SU-DHL-6 (cell line): ENCODE measurements at regions not wholly inside any gene's neighbourhood (a gene's known extent, or its start where the extent isn't known, plus 50 kb on each side); places are given as distances from the start of the nearest gene placed in this dataset.
"Not testable (repeated sequence)": the region's sequence is repeated elsewhere in the genome, so short reads cannot be mapped to it uniquely, and the experiment has no call there.

Experiments
- H2AFZ ChIP-seq: fragments of 200-600 bp; sonication (generic); 2 replicates; pipeline ENCODE4 v1.6.1; 2014; ENCODE audit warnings: low read depth, mild to moderate bottlenecking, moderate library complexity, mixed read lengths, antibody characterized with exemption, low read length; ENCODE audit not compliant: severe bottlenecking
- H3F3A ChIP-seq: fragments of 200-600 bp; shearing (Covaris generic); 2 replicates; pipeline ENCODE4 v1.6.0; 2016; ENCODE audit warnings: antibody characterized with exemption, mild to moderate bottlenecking; ENCODE audit not compliant: insufficient read depth
- H3K27ac ChIP-seq: fragments of 200-600 bp; sonication (generic); 2 replicates; pipeline ENCODE4 v1.5.1; 2016; ENCODE audit warnings: low read depth, mild to moderate bottlenecking, low read length, moderate library complexity, mixed read lengths
- H3K27me3 ChIP-seq: fragments of 200-600 bp; sonication (generic), shearing (Covaris generic); 2 replicates; pipeline ENCODE4 v1.6.0; 2014; ENCODE audit warnings: mild to moderate bottlenecking, low read length
- H3K36me3 ChIP-seq: fragments of 200-600 bp; sonication (generic); 2 replicates; pipeline ENCODE4 v1.6.1; 2014; ENCODE audit warnings: mild to moderate bottlenecking, low read length, mixed read lengths
- H3K4me2 ChIP-seq: fragments of 300-600, 200-600 bp; shearing (Covaris generic), sonication (generic); 2 replicates; pipeline ENCODE4 v1.6.0; 2014; ENCODE audit warnings: low read length, low read depth, mild to moderate bottlenecking; ENCODE audit not compliant: poor library complexity, severe bottlenecking
- H3K4me3 ChIP-seq: fragments of 200-600 bp; sonication (generic); 2 replicates; pipeline ENCODE4 v1.5.1; 2014; ENCODE audit warnings: antibody characterized with exemption, low read length, mild to moderate bottlenecking, mixed read lengths; ENCODE audit not compliant: insufficient read depth, poor library complexity, severe bottlenecking
- H3K79me2 ChIP-seq: fragments of 200-600 bp; sonication (generic); 2 replicates; pipeline ENCODE4 v1.6.1; 2014; ENCODE audit warnings: mild to moderate bottlenecking, low read length, moderate library complexity; ENCODE audit not compliant: insufficient read depth
- H3K9ac ChIP-seq: fragments of 200-600 bp; sonication (generic); 2 replicates; pipeline ENCODE4 v1.7.0; 2014; ENCODE audit warnings: mild to moderate bottlenecking, low read length
- H3K9me2 ChIP-seq: fragments of 200-600 bp; sonication (generic); replicated peaks from 2 replicates; pipeline ENCODE4 v1.6.1; 2014; ENCODE audit warnings: low read length; ENCODE audit not compliant: insufficient read depth
- H3K9me3 ChIP-seq: fragments of 200-600 bp; sonication (generic); 2 replicates; pipeline ENCODE4 v1.6.1; 2014; ENCODE audit warnings: low read length, mixed read lengths; ENCODE audit not compliant: insufficient read depth
- H4K20me1 ChIP-seq: fragments of 200-600 bp; sonication (generic); 2 replicates; pipeline ENCODE4 v1.6.1; 2014; ENCODE audit warnings: low read depth, mild to moderate bottlenecking, antibody characterized with exemption, low read length, moderate library complexity, mixed read lengths
- CTCF ChIP-seq: fragments of 200-600 bp; sonication (generic); IDR thresholded peaks from one replicate; pipeline ENCODE4 v1.5.1; 2017; ENCODE audit warnings: antibody characterized with exemption, mild to moderate bottlenecking, low read length, moderate library complexity; ENCODE audit not compliant: insufficient read depth, poor library complexity, severe bottlenecking
- EZH2phosphoT487 ChIP-seq: fragments of 200-600 bp; sonication (generic), shearing (Covaris generic); conservative IDR thresholded peaks from 2 replicates; pipeline ENCODE4 v1.6.1; 2018; ENCODE audit warnings: mild to moderate bottlenecking, antibody characterized with exemption, low read length, moderate library complexity, mixed read lengths

GRCh38 chr7:131625817-131626372 is 69.5 kb upstream of the PODXL start:
- H3K79me2 ChIP-seq, result no peaks in the 10 kb centered on the region
- no peak overlapping the region for H3K9ac ChIP-seq
- no peak overlapping the region for H3K4me2 ChIP-seq
- no peaks in the 10 kb centered on the region for H3F3A ChIP-seq
- H2AFZ ChIP-seq, result no peak overlapping the region
- H3K27me3 ChIP-seq, result no peaks in the 10 kb centered on the region
- TF ChIP-seq CTCF (no peak), EZH2phosphoT487 (no peak)
- no peaks in the 10 kb centered on the region for H3K9me2 ChIP-seq
- H3K9me3 ChIP-seq, result no peaks in the 10 kb centered on the region
- H3K4me3 ChIP-seq, result no peak overlapping the region
- H3K36me3 ChIP-seq, result no peaks in the 10 kb centered on the region
- H3K27ac ChIP-seq, result no peak overlapping the region
- H4K20me1 ChIP-seq, result no peaks in the 10 kb centered on the region

- not testable (repeated sequence) for H3K27me3 ChIP-seq, H4K20me1 ChIP-seq, H3K9me3 ChIP-seq, H3K79me2 ChIP-seq, H3K9ac ChIP-seq, H2AFZ ChIP-seq, H3K4me2 ChIP-seq, H3K9me2 ChIP-seq, H3K27ac ChIP-seq, H3F3A ChIP-seq, H3K4me3 ChIP-seq, H3K36me3 ChIP-seq
These were observed 68.9 kb upstream of the PODXL start for GRCh38 chr7:131625345-131625744.

GRCh38 chr7:131624536-131624935 is 68.1 kb upstream of the PODXL start:
- Histone ChIP-seq H3K9me3 (no peaks in the 10 kb centered on the region), H2AFZ (no peak overlapping the region), H3K9me2 (no peaks in the 10 kb centered on the region), H3K4me3 (no peak overlapping the region), H3K4me2 (no peak overlapping the region), H3F3A (no peaks in the 10 kb centered on the region), H4K20me1 (no peaks in the 10 kb centered on the region), H3K36me3 (no peaks in the 10 kb centered on the region), H3K9ac (no peak overlapping the region), H3K27ac (no peak overlapping the region), H3K79me2 (no peaks in the 10 kb centered on the region), H3K27me3 (no peaks in the 10 kb centered on the region)
- TF ChIP-seq CTCF (no peak), EZH2phosphoT487 (no peak)

- Histone ChIP-seq H3K9me2 (no peaks in the 10 kb centered on the region), H3K4me3 (no peak overlapping the region), H3K27ac (no peak overlapping the region), H3F3A (no peaks in the 10 kb centered on the region), H4K20me1 (no peaks in the 10 kb centered on the region), H3K4me2 (no peak overlapping the region), H3K79me2 (no peaks in the 10 kb centered on the region), H3K27me3 (no peaks in the 10 kb centered on the region), H2AFZ (no peak overlapping the region), H3K36me3 (no peaks in the 10 kb centered on the region), H3K9me3 (no peaks in the 10 kb centered on the region), H3K9ac (no peak overlapping the region)
- TF ChIP-seq CTCF, result no peak
- no peak for TF ChIP-seq EZH2phosphoT487
These were observed 66.7 kb upstream of the PODXL start for GRCh38 chr7:131623154-131623553.
